ENCODE measurements at regions not wholly inside any gene's neighbourhood (a gene's known extent, or its start where the extent isn't known, plus 50 kb on each side); places are given as distances from the start of the nearest gene placed in this dataset.
A peak's percentile ranks its signal among the peaks of the same experiment; 100 is the strongest.

DNA sequence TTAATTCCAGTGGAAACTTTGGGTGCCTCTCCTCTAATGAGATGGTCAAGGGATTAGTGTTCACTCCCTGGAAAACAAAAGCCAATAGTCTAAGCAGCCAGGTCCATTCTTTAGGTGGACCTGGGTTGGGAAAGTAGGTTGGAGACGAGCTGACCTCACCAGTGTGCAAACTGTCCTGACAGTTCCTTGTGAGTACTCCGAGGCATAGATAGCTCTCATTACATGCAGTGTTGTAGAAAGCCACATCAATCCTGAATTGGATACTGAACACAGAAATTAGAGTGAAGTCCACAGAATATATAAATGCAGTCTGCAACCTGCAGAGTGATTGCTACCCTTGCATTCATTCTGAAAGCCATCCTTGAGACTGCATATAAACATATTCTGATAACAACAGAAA, 675.1 kb upstream of the CXADR start:
- Histone ChIP-seq H3K4me1 (ENCODE audit: insufficient read depth) (peaks cover 7% of the 10 kb centered on the region; the same call in 1 of the 2 replicates), H3K36me3 (ENCODE audit: insufficient read depth) (no peaks in the 10 kb centered on the region), H3K9me2 (ENCODE audit: insufficient read depth) (no peaks in the 10 kb centered on the region), H2AFZ (no peak overlapping the region), H4K20me1 (replicated peaks; ENCODE audit: insufficient read depth) (no peaks in the 10 kb centered on the region), H3K4me2 (no peak overlapping the region), H3F3A (replicated peaks; ENCODE audit: low read depth) (no peaks in the 10 kb centered on the region), H3K79me2 (replicated peaks; ENCODE audit: insufficient read depth) (no peaks in the 10 kb centered on the region), H3K27me3 (ENCODE audit: insufficient read depth) (no peaks in the 10 kb centered on the region), H3K4me3 (no peak overlapping the region), H3K27ac (ENCODE audit: low read depth) (no peak overlapping the region)
- Mint-ChIP-seq H3K4me3 (no peak overlapping the region), H3K9me3 (no peaks in the 10 kb centered on the region), H3K27me3 (ENCODE audit: insufficient read depth, low read depth, poor library complexity) (peaks cover 1% of the 10 kb centered on the region), H3K4me1 (peaks cover 15% of the 10 kb centered on the region; the same call in 2 of the 3 replicates), H3K27ac (0 out of 2 replicates have a peak overlapping the region, but pooled peaks have one; percentile 31), H3K36me3 (ENCODE audit: low read depth) (no peaks in the 10 kb centered on the region)
- no peak for TF ChIP-seq EZH2 (IDR thresholded peaks at IDR 0.05; ENCODE audit: low read depth, unreplicated experiment)
- DNase-seq (ENCODE audit: low spot score) (no peak), ATAC-seq (no peak)

GRCh38 chr21:16838331-16838730, 674.5 kb upstream of the CXADR start:
- Mint-ChIP-seq H3K27me3 (ENCODE audit: insufficient read depth, low read depth, poor library complexity) (peaks cover 1% of the 10 kb centered on the region), H3K4me1 (peaks cover 12% of the 10 kb centered on the region; the same call in 2 of the 3 replicates), H3K9me3 (no peaks in the 10 kb centered on the region), H3K4me3 (no peak overlapping the region), H3K36me3 (ENCODE audit: low read depth) (no peaks in the 10 kb centered on the region), H3K27ac (no peak overlapping the region)
- H3K36me3 ChIP-seq (ENCODE audit: insufficient read depth): no peaks in the 10 kb centered on the region
- no peak overlapping the region for H3K27ac ChIP-seq (ENCODE audit: low read depth)
- H3K4me2 ChIP-seq: no peak overlapping the region
- TF ChIP-seq EZH2phosphoT487 (IDR thresholded peaks at IDR 0.05; ENCODE audit: unreplicated experiment): no peak
- no peak for TF ChIP-seq NANOG (IDR thresholded peaks at IDR 0.05; ENCODE audit: borderline replicate concordance)
- TF ChIP-seq, protein P1, sequence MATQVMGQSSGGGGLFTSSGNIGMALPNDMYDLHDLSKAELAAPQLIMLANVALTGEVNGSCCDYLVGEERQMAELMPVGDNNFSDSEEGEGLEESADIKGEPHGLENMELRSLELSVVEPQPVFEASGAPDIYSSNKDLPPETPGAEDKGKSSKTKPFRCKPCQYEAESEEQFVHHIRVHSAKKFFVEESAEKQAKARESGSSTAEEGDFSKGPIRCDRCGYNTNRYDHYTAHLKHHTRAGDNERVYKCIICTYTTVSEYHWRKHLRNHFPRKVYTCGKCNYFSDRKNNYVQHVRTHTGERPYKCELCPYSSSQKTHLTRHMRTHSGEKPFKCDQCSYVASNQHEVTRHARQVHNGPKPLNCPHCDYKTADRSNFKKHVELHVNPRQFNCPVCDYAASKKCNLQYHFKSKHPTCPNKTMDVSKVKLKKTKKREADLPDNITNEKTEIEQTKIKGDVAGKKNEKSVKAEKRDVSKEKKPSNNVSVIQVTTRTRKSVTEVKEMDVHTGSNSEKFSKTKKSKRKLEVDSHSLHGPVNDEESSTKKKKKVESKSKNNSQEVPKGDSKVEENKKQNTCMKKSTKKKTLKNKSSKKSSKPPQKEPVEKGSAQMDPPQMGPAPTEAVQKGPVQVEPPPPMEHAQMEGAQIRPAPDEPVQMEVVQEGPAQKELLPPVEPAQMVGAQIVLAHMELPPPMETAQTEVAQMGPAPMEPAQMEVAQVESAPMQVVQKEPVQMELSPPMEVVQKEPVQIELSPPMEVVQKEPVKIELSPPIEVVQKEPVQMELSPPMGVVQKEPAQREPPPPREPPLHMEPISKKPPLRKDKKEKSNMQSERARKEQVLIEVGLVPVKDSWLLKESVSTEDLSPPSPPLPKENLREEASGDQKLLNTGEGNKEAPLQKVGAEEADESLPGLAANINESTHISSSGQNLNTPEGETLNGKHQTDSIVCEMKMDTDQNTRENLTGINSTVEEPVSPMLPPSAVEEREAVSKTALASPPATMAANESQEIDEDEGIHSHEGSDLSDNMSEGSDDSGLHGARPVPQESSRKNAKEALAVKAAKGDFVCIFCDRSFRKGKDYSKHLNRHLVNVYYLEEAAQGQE (IDR thresholded peaks at IDR 0.05; ENCODE audit: unreplicated experiment): no peak
- TF ChIP-seq, protein P2, sequence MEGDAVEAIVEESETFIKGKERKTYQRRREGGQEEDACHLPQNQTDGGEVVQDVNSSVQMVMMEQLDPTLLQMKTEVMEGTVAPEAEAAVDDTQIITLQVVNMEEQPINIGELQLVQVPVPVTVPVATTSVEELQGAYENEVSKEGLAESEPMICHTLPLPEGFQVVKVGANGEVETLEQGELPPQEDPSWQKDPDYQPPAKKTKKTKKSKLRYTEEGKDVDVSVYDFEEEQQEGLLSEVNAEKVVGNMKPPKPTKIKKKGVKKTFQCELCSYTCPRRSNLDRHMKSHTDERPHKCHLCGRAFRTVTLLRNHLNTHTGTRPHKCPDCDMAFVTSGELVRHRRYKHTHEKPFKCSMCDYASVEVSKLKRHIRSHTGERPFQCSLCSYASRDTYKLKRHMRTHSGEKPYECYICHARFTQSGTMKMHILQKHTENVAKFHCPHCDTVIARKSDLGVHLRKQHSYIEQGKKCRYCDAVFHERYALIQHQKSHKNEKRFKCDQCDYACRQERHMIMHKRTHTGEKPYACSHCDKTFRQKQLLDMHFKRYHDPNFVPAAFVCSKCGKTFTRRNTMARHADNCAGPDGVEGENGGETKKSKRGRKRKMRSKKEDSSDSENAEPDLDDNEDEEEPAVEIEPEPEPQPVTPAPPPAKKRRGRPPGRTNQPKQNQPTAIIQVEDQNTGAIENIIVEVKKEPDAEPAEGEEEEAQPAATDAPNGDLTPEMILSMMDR (conservative IDR thresholded peaks at IDR 0.05; ENCODE audit: low read depth in 2 of 2): no peak
- no peak for TF ChIP-seq ZNF462 (CRISPR knock-in tag; IDR thresholded peaks at IDR 0.05)
- no peak for TF ChIP-seq STAT1 (IDR thresholded peaks at IDR 0.05; ENCODE audit: unreplicated experiment)
- no peak for TF ChIP-seq EZH2 (IDR thresholded peaks at IDR 0.05; ENCODE audit: low read depth, unreplicated experiment)
- TF ChIP-seq ZNF114 (CRISPR knock-in tag; IDR thresholded peaks at IDR 0.05): no peak
- TF ChIP-seq JUNB (IDR thresholded peaks at IDR 0.05; ENCODE audit: unreplicated experiment): no peak
- no peaks in the 10 kb centered on the region for H3K9me2 ChIP-seq (ENCODE audit: insufficient read depth)
- DNase-seq (ENCODE audit: low spot score) (no peak), ATAC-seq (no peak)
- no peaks in the 10 kb centered on the region for H3F3A ChIP-seq (replicated peaks; ENCODE audit: low read depth)
- H3K79me2 ChIP-seq (replicated peaks; ENCODE audit: insufficient read depth): no peaks in the 10 kb centered on the region
- H3K4me3 ChIP-seq: no peak overlapping the region
- no peak overlapping the region for H2AFZ ChIP-seq
- no peaks in the 10 kb centered on the region for H3K27me3 ChIP-seq (ENCODE audit: insufficient read depth)
- H3K4me1 ChIP-seq (ENCODE audit: insufficient read depth): peaks cover 7% of the 10 kb centered on the region; the same call in 1 of the 2 replicates
- no peaks in the 10 kb centered on the region for H4K20me1 ChIP-seq (replicated peaks; ENCODE audit: insufficient read depth)

All from GM23338 (cell line).